IPS-NIHi11 (cell line): ENCODE measurements at regions not wholly inside any gene's neighbourhood (a gene's known extent, or its start where the extent isn't known, plus 50 kb on each side); places are given as distances from the start of the nearest gene placed in this dataset.

Experiments
- DNase-seq: peaks from one replicate; pipeline ENCODE4 v3.0.0; 2012; ENCODE audit warnings: mixed read lengths, low spot score

- DNase-seq, result no peak
Observed at GRCh38 chr13:105445796-105446195, 1089.7 kb downstream of the EFNB2 start.

GRCh38 chr13:105442949-105443699 is 1092.3 kb downstream of the EFNB2 start:
- DNase-seq, result peak; percentile 21

GRCh38 chr13:105442040-105442439 is 1093.4 kb downstream of the EFNB2 start:
- no peak for DNase-seq

GRCh38 chr13:105441051-105441750 is 1094.3 kb downstream of the EFNB2 start:
- DNase-seq, result no peak

- no peak for DNase-seq
Observed at GRCh38 chr13:105436943-105437342, 1098.5 kb downstream of the EFNB2 start.

- no peak for DNase-seq
Observed at GRCh38 chr13:105432438-105432837, 1103.0 kb downstream of the EFNB2 start.

GRCh38 chr13:105428811-105429210 is 1106.7 kb downstream of the EFNB2 start:
- no peak for DNase-seq

- no peak for DNase-seq
Observed at GRCh38 chr13:105426441-105426840, 1109.0 kb downstream of the EFNB2 start.

GRCh38 chr13:105414639-105415038 is 1120.8 kb downstream of the EFNB2 start:
- no peak for DNase-seq

- no peak for DNase-seq
Observed at GRCh38 chr13:105412171-105412570, 1123.3 kb downstream of the EFNB2 start.

GRCh38 chr13:105410602-105411001 is 1124.9 kb downstream of the EFNB2 start:
- DNase-seq, result peak; percentile 54

GRCh38 chr13:105406551-105406950 is 1128.9 kb downstream of the EFNB2 start:
- DNase-seq, result no peak

- DNase-seq, result no peak
Observed at GRCh38 chr13:105403086-105403485, 1132.4 kb downstream of the EFNB2 start.

- no peak for DNase-seq
Observed at GRCh38 chr13:105395041-105395440, 1140.4 kb downstream of the EFNB2 start.

- DNase-seq, result no peak
Observed at GRCh38 chr13:105389373-105389772, 1146.1 kb downstream of the EFNB2 start.

- DNase-seq, result no peak
Observed at GRCh38 chr13:105377452-105377851, 1158.0 kb downstream of the EFNB2 start.

GRCh38 chr13:105370011-105370650 is 1165.3 kb downstream of the EFNB2 start:
- no peak for DNase-seq

- DNase-seq, result no peak
Observed at GRCh38 chr13:105368781-105369180, 1166.7 kb downstream of the EFNB2 start.

GRCh38 chr13:105365831-105366230 is 1169.6 kb downstream of the EFNB2 start:
- no peak for DNase-seq

- DNase-seq, result no peak
Observed at GRCh38 chr13:105365021-105365550, 1170.4 kb downstream of the EFNB2 start.

GRCh38 chr13:105364191-105364590 is 1171.3 kb downstream of the EFNB2 start:
- no peak for DNase-seq

- DNase-seq, result no peak
Observed at GRCh38 chr13:105363261-105364190, 1171.9 kb downstream of the EFNB2 start.
